HG03442 (cell line): ENCODE measurements at regions not wholly inside any gene's neighbourhood (a gene's known extent, or its start where the extent isn't known, plus 50 kb on each side); places are given as distances from the start of the nearest gene placed in this dataset.

Experiments used
- ATAC-seq: cut with Tn5 transposase; IDR thresholded peaks from one replicate; pipeline ENCODE4 v1.9.1; 2021; ENCODE audit warnings: mild to moderate bottlenecking, moderate library complexity; ENCODE audit not compliant: unreplicated experiment

- ATAC-seq, result no peak
Measured at GRCh38 chr4:123092586-123092985, 170.2 kb upstream of the NUDT6 start.

GRCh38 chr4:123093236-123093635 lies 170.8 kb upstream of the NUDT6 start:
- ATAC-seq, result no peak

DNA sequence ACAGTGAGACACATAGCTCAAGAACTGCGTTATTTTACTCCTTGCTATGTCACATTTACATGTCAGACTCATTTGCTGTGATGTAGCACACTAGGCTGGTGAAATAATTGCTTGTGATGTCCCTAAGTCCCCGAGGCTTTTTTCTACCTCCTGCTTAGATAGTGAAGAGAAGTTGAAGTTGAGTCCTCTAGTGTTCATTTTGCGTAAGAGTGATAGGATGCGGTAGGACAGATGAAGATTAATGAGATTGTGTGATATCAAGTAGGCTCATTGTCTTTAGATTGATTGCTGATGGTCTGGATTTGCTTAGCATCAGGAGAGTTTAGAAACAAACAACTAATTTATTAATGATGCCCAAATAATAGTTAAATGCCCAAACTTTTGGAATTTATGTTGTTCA lies 173.6 kb upstream of the NUDT6 start:
- ATAC-seq, result no peak

DNA sequence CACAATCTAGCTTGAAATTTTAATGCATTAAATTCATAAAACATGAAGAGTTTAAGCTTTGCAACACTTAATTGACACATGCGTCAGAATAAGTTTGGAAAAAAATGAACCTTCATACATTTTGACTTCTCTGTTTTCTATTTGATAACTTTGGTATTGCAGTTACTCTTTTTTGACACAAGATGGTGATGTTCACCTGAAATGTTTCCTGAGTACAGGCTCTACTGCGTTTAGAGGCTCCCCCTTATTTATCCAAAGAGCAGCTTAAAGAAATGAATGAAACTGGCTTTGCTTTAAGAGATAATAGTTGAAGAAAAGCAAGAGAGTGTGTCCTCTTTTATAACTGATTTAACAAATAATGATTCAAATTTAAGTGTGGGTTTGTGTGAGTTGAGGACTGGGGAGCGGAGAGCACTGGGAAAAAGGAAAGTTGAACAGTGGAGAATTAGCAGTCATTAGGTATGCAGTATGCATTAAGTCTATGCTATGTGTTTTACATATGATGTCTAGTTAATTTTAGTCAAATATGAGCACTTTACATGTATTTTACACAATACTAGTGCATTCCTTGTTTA lies 180.6 kb upstream of the NUDT6 start:
- no peak for ATAC-seq

- ATAC-seq, result no peak
Measured at GRCh38 chr4:123104310-123105025, 182.1 kb upstream of the NUDT6 start.

DNA sequence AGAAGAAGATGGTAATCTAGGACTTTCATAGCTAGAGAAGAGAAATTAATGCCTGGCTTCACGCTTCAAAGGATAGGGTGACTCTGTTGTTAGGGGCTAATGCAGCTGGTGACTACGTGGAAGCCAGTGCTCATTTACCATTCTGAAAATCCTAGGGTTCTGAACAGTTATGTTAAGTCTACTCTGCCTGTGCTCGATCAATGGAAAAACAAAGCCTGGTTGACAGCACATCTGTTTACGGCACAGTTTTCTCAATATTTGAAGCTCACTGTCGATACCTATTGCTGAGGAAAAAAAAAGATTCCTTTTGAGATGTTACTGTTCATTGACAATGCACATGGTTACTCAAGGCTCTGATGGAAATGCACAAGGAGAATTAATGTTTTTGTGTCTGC lies 182.6 kb upstream of the NUDT6 start:
- no peak for ATAC-seq

- ATAC-seq, result no peak
Measured at GRCh38 chr4:123106747-123107146, 184.3 kb upstream of the NUDT6 start.

- no peak for ATAC-seq
Measured at GRCh38 chr4:123107444-123108252, 185.3 kb upstream of the NUDT6 start.

GRCh38 chr4:123109139-123109538 lies 186.7 kb upstream of the NUDT6 start:
- ATAC-seq, result no peak

- ATAC-seq, result no peak
Measured at GRCh38 chr4:123110147-123110546, 187.8 kb upstream of the NUDT6 start.

DNA sequence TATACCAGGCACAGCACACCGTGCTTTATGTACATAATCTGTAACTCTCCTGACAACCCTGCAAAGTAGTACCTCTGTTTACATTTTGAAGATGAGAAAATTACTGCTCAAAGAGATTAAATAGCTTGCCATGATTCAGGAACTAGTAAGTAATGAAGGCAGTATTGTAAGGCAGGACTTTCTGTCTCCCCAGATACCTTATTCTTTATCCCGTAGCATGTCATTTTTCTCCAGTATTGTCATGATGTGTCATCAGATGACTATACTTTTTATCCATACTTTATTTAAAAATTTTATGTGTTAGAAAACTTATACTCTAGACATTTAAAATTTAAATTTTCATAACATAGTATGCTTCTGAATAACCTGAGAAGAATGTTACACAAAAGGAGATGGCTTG lies 188.3 kb upstream of the NUDT6 start:
- ATAC-seq, result no peak

- ATAC-seq, result no peak
Measured at GRCh38 chr4:123113155-123113554, 190.8 kb upstream of the NUDT6 start.

- no peak for ATAC-seq
Measured at GRCh38 chr4:123114084-123114914, 191.9 kb upstream of the NUDT6 start.

GRCh38 chr4:123114915-123115756 lies 192.7 kb upstream of the NUDT6 start:
- ATAC-seq, result no peak

DNA sequence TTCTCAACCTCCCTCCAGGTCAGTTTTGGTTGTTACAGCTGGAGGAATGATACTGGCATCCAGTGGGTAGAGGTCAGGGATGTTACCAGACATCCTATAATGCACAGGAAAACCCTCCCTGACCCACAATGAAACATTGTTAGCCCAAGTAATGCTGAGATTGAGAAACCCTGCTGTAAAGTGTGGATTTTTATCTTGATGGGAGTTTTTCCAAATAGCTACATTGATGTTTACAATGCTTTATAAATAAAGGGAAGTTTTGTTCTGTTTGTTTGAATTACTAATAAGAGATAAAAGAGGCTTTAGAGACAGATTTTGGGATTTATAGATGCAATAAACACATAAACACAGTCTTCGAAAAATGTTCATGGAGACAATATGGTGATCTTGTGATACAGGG lies 194.0 kb upstream of the NUDT6 start:
- ATAC-seq, result no peak

DNA sequence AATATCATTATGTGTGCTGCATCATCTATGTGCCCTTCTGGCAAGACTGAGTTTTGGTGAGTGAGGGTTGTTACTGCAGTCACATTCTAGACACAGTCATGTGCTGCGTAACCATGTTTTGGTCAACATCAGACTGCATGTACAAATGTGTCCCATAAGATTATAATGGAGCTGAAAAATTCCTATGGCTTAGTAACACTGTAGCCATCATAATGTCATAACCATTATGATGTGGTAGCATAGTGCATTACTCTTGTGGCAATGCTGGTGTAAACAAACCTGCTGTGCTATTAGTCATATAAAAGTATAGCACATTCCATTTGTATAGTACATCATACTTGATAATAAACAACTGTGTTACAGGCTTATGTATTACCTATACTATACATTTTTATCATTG lies 198.1 kb upstream of the NUDT6 start:
- no peak for ATAC-seq

- no peak for ATAC-seq
Measured at GRCh38 chr4:123121241-123121907, 199.0 kb upstream of the NUDT6 start.

- no peak for ATAC-seq
Measured at GRCh38 chr4:123125477-123125876, 203.1 kb upstream of the NUDT6 start.

DNA sequence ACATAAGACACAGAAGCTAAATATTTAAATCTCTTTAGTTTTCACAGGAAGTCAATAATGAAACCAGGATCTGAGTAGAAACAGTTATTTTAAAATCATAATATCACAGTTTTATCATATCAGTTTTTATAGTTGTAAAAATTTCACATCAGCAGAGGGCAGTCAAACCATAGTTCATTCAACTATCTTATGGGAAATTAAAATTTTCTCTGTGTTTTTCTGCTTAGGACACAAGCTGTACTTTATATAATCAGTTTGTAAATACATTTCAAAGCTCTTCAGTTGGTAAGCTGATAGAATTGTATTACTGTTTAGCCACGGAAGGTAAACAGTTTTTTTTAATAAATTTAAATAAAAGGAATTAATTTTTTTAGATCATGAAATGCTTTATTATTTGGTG lies 204.8 kb upstream of the NUDT6 start:
- no peak for ATAC-seq

GRCh38 chr4:123127875-123128274 lies 205.5 kb upstream of the NUDT6 start:
- ATAC-seq, result no peak
